ENCODE measurements at regions not wholly inside any gene's neighbourhood (a gene's known extent, or its start where the extent isn't known, plus 50 kb on each side); places are given as distances from the start of the nearest gene placed in this dataset.

DNA sequence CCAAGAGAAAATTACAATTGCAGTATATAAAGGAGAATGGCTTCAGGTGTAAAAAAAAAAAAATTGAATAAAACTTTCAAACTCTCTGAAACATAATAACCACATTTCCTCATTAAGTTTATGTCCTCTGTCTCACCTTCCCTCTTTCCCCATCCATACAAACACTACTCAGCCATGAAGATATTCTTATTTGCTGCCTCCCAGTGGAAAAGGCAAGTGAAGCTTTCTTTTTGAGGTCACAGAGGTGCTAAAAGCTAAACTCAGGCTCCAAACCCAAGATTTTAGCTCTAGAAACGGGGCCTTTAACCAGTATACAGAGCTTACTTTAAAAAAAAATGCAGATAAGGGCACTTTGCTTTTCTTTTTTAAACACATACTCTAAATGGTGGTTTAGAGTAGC is 1568.5 kb downstream of the FAM181B start:
- intact Hi-C loops (cut with micrococcal nuclease) = no loop called here
- no TSS peak for BruUV-seq (replicated peaks)

More for the DNA sequence above, 1568.5 kb downstream of the FAM181B start:
- TF ChIP-seq JUN (IDR thresholded peaks at IDR 0.05; ENCODE audit: borderline replicate concordance, insufficient read depth, insufficient read length, low read depth) = no peak
- no peak for TF ChIP-seq MYC (IDR thresholded peaks at IDR 0.05; ENCODE audit: low read depth, low read length)
- TF ChIP-seq, protein P1, sequence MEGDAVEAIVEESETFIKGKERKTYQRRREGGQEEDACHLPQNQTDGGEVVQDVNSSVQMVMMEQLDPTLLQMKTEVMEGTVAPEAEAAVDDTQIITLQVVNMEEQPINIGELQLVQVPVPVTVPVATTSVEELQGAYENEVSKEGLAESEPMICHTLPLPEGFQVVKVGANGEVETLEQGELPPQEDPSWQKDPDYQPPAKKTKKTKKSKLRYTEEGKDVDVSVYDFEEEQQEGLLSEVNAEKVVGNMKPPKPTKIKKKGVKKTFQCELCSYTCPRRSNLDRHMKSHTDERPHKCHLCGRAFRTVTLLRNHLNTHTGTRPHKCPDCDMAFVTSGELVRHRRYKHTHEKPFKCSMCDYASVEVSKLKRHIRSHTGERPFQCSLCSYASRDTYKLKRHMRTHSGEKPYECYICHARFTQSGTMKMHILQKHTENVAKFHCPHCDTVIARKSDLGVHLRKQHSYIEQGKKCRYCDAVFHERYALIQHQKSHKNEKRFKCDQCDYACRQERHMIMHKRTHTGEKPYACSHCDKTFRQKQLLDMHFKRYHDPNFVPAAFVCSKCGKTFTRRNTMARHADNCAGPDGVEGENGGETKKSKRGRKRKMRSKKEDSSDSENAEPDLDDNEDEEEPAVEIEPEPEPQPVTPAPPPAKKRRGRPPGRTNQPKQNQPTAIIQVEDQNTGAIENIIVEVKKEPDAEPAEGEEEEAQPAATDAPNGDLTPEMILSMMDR (IDR thresholded peaks at IDR 0.05; ENCODE audit: extremely low read depth in 1 of 2, insufficient read depth in 1 of 2, low read depth in 1 of 2, low read length in 2 of 2) = no peak
- TF ChIP-seq EZH2 (IDR thresholded peaks at IDR 0.05; ENCODE audit: borderline replicate concordance, low read depth, low read length, severe bottlenecking) = no peak
- TF ChIP-seq, protein P2, sequence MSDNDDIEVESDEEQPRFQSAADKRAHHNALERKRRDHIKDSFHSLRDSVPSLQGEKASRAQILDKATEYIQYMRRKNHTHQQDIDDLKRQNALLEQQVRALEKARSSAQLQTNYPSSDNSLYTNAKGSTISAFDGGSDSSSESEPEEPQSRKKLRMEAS (IDR thresholded peaks at IDR 0.05; ENCODE audit: insufficient read depth, insufficient read length) = no peak
- no peak for TF ChIP-seq FOS (IDR thresholded peaks at IDR 0.05; ENCODE audit: borderline replicate concordance, insufficient read depth, low read length)
- no peak for TF ChIP-seq POLR2AphosphoS5 (IDR thresholded peaks at IDR 0.05; ENCODE audit: insufficient read depth, low read depth, low read length)
- TF ChIP-seq POLR2A (IDR thresholded peaks at IDR 0.05; ENCODE audit: low read depth, low read length) = no peak
- TF ChIP-seq GATA2 (IDR thresholded peaks at IDR 0.05; ENCODE audit: insufficient read depth, insufficient read length, low read depth, low read length) = no peak
- Histone ChIP-seq H3K27me3 (ENCODE audit: control insufficient read depth in 2 of 2, insufficient read depth in 2 of 2, low read length in 2 of 2) (no peaks in the 10 kb centered on the region), H2AFZ (ENCODE audit: low read depth, low read length) (no peak overlapping the region), H3K36me3 (ENCODE audit: control insufficient read depth in 2 of 2, extremely low read depth in 1 of 2, insufficient read depth in 2 of 2, low read length in 2 of 2) (no peaks in the 10 kb centered on the region), H4K20me1 (replicated peaks; ENCODE audit: control insufficient read depth, extremely low read depth, insufficient read depth, low read length) (no peaks in the 10 kb centered on the region), H3K9me3 (replicated peaks; ENCODE audit: control insufficient read depth, insufficient read depth, low read length) (no peaks in the 10 kb centered on the region), H3K4me2 (ENCODE audit: insufficient read depth, low read length) (no peak overlapping the region), H3K9me1 (replicated peaks; ENCODE audit: control insufficient read depth, extremely low read depth, insufficient read depth, low read length) (no peaks in the 10 kb centered on the region), H3K9ac (replicated peaks; ENCODE audit: extremely low read depth, insufficient read depth, low read length) (no peak overlapping the region), H3K27ac (ENCODE audit: insufficient read depth, low read depth, low read length) (no peak overlapping the region), H3K4me3 (replicated peaks in 1 of 3; ENCODE audit: insufficient read depth in 1 of 3, low read depth in 1 of 3, low read length in 3 of 3) (no peak overlapping the region), H3K79me2 (ENCODE audit: control insufficient read depth, insufficient read depth, low read length) (no peaks in the 10 kb centered on the region), H3K4me1 (ENCODE audit: control insufficient read depth, extremely low read depth, insufficient read depth, low read length) (no peaks in the 10 kb centered on the region)
- dilution Hi-C loops (cut with MboI; ENCODE audit: extremely low pct_ligation_motif_present, low sequenced_read_pairs) = no loop called here
- ChIA-PET POLR2A (no interaction called here), CTCF (no interaction called here)
- FAIRE-seq (no peak), DNase-seq (ENCODE audit: low read depth, low spot score) (no peak)
